GM18858 (cell line): ENCODE measurements at regions not wholly inside any gene's neighbourhood (a gene's known extent, or its start where the extent isn't known, plus 50 kb on each side); places are given as distances from the start of the nearest gene placed in this dataset.
"Not testable (repeated sequence)": the region's sequence is repeated elsewhere in the genome, so short reads cannot be mapped to it uniquely, and the experiment has no call there.

Experiments
- ATAC-seq: cut with Tn5 transposase; IDR thresholded peaks from one replicate; pipeline ENCODE4 v1.9.1; 2021; ENCODE audit not compliant: unreplicated experiment

DNA sequence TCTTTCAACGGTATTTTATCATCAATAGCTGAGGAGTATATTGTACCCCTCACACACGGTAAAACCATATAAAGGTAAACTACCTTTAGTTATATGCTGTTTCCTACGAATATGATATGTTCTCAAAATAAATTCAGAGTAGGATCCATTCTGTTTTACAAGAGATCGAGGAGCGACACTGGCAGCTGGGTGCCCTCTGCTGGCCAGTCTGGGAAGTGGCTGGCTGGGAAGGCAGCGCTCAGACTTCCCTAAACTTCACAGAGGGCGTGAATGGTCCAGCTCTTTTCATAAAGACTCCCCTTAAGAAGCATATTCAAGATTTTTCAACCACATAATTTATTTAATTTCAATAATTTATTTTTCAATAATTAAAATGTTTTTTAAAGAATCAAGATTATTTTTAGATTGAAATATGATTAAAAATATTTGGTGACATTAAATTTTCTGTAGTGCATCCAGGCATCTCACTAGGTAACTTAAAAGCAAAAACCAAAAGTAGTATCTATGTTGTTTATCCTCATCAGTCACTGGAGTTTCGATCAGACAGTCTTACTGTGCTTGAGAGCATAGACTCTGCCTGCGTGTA, 187.5 kb upstream of the PDE10A start:
- peak; percentile 87 for ATAC-seq

DNA sequence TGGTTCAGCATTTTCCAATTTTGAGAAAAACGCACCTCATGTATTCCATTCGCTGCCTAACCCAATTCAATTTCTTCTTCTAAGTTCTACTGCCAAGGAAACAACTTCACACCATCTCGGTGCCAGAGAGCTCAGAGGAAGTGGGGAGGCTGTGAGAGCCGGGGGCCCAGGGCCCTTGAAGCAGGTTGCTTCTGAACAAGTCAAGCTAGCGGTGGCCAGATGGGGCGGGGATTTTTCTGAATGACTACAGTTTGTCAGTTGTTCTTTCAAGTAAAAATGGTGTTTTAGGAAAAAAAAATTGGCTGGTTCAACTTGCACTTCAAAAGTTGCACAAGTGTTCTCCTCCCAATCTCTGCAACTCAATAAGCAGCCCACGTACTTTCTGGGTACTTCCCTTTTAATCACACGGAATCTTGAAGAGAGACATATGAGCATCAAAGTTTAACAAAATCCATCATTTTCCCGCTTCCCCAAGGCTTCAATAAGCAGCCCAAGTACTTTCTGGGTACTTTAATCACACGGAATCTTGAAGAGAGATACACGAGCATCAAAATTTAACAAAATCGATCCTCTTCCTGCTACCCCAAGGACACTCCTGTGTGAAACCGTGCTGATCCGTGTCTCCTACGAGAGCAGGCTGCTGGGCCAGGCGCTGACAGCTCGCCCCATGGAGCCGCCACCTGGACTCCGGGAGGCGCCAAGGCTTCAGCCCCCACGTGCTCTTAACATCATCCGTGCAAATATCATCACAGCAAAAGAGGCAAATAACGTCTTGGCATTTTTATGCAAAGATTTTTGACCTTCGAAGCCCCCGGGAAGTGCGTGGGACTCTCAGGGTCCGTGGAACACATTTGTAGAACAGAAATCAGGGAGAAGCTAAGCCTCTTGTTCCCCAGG, 186.7 kb upstream of the PDE10A start:
- ATAC-seq, result peak; percentile 11

DNA sequence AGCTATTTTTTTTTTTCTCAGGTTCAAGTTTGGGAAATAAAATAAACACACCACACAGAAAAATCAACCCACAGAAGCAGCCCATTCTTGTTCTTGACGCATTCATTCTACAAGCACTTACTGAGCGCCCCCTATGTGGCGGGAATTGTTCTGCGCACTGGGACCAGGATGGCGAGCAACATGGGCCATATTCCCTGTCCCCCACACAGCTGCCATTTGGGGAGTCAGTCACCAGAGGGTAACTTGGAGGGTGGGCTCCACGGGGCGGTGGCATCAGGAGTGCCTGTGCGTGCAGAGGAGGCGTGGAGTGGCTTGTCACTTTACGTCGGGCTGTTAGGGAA, 185.0 kb upstream of the PDE10A start:
- no peak for ATAC-seq

DNA sequence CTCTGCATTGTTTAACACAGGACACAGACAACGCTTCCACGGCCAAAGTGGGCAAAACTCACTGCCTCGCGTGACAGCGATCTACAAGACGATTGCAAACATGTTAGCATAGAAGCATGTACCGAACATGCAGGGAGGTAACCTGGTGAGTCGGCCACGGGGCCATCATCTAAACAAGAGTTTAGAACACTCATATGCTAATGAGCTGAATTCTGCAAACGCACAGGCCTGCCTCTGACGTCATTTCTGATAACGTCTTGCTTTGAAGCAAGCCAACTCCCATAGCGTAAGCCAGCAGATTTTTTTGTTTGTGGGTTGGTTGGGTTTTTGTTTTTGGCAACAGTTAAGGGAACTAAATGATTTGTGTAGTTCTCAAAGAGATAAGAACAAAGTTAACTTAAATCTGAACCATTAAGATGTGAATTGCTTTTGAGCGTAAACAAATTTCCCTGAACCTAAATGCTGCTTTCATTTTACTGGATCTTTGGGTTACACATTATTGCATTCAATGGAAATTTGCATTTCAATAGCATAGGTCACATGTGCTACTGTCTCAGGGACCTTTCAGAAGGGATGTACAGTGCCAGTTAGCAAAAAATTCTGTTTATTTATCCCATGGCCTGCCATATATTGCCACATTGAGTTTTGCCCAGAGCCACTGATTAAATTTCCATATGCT, 184.5 kb upstream of the PDE10A start:
- ATAC-seq, result no peak

DNA sequence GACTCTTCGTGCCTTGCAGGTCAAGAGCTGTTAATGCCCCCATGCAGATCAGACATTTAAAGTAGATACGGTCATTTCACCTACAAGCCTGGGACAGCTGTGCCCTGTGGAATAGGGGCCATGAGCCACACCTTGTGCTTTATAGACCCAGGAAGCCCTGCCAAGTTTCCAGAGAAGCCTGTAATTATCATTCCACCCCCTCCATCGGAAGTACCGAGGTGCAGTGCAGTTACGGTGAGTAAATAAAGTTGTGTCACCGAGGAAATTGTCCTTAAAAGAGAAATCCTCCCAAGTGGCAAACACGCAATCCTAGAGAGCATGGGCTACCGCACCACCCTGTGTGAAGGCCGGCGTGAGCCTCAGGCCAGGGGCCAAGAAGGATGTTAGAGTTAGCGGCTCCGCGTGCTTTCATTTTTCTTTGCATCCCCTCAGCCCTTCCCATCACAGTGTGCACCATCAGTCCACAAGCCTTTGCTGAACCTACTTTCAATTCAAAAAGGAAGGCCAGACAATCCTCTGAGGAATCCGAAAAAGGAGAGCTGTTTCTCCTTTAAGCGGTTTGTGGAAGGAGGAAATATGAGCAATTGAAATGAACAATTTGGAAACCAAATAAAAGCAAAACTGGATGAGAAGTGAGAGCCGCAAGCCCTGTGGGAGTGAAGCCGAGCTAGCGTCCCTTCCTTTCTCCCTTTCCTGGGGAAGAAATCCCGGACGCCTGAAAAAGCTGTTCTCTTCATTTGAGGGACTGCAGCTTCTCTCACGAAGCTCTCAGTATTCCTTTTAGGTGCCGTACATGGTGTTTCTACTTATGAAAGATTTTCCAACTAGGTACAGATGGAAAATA, 183.3 kb upstream of the PDE10A start:
- no peak for ATAC-seq

DNA sequence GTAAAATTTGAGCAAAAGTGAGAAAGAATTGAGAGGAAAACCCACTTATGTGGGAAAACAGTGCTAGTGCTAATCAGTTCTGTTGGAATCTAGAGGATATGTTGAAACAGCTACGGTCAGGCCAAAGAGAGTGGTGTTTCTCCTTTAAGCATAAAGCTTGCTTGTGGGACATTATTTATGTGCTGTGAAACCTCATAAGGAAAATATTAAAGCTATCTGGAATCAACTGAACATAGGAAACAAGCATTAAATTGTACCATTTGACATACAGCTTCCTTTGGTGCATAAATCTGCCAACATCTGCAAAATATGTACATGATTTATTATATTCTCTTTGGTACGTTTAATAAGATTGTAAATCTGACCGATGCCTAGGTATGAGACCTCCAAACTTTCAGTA, 182.5 kb upstream of the PDE10A start:
- ATAC-seq, result no peak

DNA sequence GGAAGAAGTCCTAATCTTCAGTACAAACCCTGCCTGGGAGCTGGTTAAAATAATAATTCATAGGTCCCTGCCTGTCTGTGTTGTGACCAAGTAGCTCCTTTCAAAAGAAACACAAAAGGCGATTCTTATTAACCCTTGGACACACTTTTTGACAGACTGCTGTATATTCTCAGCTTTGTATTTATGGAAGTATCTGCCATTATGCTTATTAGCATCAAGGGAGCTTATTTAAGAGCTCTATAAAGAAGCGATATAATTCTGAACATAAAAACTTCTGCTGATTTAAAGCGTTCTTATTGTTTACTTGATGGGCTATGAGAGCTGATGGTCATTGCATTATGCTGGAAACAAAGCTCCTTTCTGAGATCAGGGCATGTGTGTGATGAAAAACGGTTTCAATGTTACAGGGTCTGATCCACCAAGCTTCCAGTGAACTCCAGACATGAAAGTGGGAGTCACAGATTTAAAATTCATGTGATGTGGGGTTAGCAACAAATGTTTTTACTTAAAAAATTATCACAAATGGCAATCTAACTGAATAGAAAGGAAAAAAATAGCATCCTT, 181.8 kb upstream of the PDE10A start:
- no peak for ATAC-seq

DNA sequence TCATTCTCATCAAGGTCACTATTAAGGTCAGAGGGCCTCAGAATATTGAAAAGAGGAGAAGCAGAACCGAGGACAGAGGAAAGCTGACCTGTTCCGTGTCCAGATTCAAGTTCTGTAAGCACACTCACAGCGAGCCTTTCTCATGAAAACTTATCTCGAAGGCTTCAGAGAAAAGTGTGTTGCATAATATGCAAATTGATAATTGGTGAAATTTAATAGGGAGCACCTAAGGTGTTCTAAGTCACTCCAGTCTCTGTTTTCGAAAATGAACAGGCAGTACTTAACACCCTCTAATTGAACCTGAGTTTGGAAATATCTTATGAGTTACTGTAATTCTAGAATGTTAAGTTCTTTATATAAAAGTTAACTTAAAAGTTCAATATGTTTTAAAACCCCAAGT, 181.2 kb upstream of the PDE10A start:
- ATAC-seq, result no peak

DNA sequence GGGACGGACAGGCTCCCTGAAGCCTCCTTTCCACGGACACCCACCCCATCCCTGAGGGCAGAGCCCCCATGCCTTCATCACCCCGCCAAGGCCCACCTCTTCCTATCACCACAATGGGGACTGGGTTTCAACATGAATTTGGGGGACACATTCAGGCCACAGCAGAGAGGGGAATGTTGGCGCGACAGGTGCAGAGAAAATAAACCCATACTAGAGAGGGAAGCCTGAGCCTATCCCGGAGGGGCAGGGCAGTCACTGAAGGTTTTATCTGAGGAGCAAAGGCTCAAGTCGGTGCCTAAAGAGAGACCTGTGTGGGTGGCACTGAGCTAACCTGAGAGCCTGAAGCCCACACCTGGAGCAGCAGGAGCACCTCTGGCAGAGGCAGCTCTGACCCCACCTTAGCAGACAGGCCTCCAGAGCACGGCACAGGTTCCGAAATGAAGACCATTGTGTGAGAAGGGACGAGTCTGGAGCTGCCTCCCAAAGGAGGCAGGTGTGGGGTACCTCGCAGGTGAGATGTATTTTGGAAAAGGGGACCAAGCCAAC, 180.6 kb upstream of the PDE10A start:
- ATAC-seq, result no peak

DNA sequence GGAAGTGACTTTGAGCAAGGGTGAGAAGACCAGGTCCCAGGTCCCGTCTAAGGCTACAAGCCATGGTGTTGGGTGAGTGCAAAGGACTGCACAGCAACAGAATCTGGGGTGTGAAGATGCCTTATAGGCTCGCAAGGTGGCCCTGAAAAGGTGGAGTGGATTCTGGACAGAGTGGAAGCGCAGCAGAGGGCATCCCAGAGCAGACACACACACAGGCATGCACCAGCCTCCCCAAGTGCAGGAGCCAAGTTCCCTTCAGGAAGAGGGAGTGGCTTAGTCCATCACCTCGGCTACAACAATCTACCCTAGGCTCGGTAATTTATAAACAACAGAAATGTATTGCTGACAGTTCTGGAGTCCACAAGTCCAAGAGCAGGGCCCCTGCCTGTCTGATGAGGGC, 180.1 kb upstream of the PDE10A start:
- no peak for ATAC-seq

DNA sequence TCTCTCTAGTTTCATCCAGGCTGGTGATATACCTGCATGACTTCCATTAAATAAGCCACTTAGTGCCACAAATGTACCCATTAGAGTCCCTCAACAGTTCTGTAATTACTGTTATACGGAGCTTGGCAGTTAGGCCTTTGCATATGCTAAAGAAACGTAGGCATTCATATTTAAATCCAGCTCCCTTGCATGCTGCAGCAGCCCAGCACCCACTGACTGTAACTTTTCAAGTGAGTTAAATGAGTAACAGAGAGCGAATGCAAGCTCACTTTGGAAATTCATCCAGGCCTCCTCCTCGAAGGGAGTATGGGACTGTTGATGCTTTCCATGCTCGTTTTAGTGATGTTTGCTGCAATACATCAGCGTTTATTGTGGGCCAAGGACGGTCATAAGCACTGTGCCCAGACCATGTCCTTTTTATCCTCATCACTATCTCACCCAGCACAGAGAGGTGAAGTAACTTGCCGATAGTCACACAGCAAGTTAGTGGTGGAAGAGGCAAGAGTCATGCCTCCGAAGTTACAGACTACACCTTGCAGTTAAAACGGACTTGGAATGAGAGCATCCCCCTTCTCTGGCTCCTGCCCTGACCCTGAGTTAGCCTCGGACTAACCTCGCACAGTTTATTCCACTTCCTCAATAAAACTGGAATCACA, 179.4 kb upstream of the PDE10A start:
- no peak for ATAC-seq

DNA sequence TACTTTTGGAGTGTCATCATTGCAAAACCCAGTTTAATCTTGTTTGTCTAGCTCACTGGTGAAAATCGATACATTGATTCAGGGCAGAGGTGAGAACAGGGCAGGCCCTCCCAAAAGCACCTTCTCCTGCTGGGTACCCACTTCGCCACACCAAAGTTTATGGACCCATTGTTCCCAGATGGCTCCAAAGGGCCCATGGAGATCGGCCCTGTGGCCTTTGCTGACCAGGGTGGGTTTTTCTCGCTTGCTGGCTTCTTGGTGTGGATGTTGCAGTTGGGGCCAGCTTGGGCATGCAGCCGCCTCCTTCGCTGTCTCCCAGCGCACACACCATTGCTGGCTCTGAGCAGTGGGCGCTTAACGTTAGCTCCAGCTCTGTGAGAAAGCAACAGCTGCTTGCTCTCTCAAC, 178.1 kb upstream of the PDE10A start:
- ATAC-seq, result no peak

DNA sequence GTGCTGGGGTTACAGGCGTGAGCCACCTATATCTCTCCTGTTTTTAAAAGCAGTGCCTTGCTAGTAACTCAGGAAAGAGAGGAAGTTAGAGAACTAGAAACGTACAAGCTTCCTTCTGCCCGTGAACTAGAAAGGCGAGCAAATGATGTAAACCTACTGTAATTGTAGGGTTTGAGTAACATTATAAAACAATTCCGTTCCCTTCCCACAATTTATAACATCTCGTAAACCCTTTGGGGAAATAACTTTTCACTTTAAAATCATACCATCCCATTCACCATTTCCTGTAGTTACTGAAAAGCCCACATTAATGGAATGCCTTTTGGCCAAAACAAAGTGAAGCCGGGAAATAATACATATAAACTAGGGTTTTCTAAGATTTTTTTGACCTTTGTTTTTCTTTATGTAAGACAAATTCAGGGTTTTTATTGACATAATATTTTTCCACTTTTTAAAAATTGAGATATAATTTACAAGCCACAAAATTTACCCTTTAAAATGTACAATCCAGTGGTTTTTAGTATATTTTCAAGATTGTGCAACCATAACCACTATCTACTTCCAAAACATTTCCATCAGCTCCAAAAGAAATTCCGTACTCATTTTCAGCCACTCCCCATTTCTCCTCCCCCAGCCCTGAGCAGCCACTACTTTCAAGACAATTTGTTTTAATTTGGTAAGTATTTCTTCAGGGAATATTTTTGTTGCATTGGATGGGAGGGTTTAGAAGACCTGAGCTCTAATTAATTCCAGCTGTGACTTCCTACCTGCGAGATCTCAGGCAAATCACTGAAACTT, 175.1 kb upstream of the PDE10A start:
- no peak for ATAC-seq

DNA sequence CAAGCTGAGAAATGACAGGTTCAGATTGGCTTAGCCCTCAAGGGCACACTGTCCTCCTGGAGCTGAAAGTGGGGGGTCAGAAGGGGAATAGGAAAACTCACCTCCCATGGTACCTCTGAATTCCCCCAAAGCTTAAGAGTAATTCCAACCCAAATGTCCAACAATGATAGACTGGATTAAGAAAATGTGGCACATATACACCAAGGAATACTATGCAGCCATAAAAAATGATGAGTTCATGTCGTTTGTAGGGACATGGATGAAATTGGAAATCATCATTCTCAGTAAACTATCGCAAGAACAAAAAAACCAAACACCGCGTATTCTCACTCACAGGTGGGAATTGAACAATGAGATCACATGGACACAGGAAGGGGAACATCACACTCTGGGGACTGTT, 173.6 kb upstream of the PDE10A start:
- not testable (repeated sequence) for ATAC-seq

DNA sequence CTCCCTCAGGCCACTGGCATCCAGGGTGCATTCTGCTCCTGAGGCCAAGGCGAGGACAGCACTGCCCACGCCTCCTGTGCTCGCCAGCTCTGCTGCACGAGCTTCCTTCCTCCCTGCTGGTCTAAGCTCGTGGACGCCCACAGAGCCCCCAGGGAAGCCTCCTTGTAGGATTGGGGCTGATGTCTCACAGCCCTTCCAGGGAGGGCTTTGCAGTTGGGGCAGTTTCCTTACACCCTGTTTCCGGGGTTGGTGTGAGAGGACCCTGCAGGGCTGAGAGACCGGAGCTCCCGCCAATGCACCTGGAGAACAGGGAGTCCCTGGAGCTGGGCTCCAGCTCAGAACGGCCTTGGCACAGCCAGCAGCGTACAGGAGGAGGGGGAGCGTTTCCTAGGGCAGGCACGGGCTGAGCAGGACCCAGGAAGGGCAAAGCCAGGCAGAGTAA, 172.4 kb upstream of the PDE10A start:
- no peak for ATAC-seq

DNA sequence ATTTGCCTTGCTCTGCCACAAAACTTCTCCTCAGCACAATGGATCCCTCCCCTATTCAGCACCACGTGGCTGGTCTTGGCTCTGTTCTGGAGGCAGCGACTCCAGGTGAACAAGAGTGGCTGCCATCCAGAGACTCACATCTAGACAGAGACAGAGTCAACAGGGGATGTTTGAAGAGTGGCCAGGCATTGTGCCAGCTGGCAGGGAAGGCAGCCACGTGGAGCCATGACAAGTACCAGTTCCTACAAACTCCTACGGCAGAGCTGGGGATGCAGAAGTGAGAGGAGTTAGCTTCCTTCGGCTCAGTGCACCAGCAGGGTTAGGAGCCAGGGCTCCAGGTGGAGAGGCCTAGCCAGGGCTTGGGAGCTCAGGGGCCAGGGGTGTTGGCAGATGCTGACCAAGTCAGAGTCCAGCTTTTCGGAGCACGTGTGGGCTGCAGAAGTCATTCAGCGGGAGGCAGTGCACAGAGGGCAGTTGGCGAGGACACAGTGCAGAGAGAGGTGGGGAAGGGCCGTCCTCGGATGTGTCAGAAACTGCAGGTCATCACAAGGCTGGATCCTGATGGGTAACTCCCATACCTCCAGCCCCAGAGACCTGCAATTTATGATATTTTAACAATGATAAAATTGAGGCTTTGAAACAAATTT, 171.7 kb upstream of the PDE10A start:
- no peak for ATAC-seq

DNA sequence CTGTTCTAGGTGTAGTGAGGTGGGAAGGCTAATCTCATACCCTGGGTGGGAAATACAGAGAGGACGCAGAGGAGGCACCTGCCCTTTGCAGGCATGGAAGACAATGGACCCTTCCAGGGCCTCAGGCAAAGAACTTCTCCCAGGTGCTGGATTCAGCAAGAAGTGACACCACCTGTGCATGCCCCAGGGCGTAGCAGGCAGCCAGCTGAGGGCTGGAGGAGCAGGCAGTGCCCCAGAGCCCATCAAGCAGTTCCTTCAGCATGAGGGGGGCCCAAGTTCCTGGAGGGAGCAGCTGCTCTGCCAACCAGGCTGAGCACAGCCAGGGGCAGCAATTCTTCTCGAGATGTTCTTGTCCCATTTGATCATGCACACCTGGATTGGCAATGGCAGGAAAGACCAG, 170.3 kb upstream of the PDE10A start:
- ATAC-seq, result no peak

DNA sequence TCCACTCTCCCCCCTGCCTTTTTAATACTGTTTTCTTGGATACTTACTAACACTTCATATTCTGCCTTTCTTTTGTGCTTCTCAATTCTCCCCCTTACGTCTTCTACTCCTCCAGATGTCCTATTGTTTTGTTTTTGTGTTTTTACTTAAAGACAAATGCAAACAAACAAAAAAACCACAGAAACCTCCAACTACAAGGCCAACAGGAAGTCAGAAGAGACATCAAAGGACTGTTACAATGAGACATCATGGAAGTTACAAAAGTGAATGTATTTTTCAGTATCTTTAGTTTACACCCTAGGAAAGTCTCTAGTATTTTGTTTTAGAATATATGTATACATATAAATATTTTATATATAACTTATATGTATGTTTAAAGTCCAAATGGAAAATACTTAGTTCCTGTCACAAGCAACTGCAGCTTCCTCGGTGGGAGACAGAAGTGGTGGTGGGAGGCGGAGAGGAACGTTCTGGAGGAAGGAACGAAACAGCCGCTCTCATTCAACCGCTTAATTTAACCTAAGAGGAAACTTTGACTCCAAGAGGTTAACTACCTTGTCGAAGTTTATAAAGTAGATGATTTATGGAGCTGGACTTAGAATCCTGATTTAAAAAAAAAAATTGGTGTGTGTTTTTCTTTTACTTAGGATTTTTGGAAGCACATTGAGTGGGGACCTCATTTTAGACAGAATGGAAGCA, 168.9 kb upstream of the PDE10A start:
- no peak for ATAC-seq
